ENCODE measurements at regions not wholly inside any gene's neighbourhood (a gene's known extent, or its start where the extent isn't known, plus 50 kb on each side); places are given as distances from the start of the nearest gene placed in this dataset.

DNA sequence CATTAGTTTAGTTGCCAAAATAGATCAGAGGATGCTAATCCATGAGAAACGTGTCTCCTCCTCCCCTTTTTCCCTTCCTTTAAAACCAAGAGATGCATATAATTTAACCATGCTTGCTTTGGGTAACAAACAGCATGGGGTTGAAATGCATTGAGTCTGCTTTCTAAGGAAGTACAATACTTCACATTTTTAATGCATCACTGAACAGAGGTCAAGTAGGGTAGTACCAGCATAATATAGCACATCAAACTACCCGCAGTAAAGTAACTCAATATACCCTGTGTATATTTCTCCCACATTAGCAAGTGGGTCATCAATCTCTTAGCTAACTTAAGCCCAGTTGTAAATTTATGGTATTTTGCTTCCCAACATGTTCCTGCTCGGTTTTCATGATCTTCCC is 239.3 kb upstream of the SEMA3C start:
- TF ChIP-seq, protein P1, sequence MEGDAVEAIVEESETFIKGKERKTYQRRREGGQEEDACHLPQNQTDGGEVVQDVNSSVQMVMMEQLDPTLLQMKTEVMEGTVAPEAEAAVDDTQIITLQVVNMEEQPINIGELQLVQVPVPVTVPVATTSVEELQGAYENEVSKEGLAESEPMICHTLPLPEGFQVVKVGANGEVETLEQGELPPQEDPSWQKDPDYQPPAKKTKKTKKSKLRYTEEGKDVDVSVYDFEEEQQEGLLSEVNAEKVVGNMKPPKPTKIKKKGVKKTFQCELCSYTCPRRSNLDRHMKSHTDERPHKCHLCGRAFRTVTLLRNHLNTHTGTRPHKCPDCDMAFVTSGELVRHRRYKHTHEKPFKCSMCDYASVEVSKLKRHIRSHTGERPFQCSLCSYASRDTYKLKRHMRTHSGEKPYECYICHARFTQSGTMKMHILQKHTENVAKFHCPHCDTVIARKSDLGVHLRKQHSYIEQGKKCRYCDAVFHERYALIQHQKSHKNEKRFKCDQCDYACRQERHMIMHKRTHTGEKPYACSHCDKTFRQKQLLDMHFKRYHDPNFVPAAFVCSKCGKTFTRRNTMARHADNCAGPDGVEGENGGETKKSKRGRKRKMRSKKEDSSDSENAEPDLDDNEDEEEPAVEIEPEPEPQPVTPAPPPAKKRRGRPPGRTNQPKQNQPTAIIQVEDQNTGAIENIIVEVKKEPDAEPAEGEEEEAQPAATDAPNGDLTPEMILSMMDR (IDR thresholded peaks at IDR 0.05; ENCODE audit: low read length), result no peak
- TF ChIP-seq EZH2 (IDR thresholded peaks at IDR 0.05; ENCODE audit: borderline replicate concordance, low read length), result no peak

All from OCI-LY1 (cell line).